Body of pancreas (tissue), 4 donors: ENCODE measurements at regions not wholly inside any gene's neighbourhood (a gene's known extent, or its start where the extent isn't known, plus 50 kb on each side); places are given as distances from the start of the nearest gene placed in this dataset.

ENCODE experiments used
- CTCF ChIP-seq, 7 experiments: fragments of 450-650 bp in 4 of 7; fragments of 200-600 bp in 3 of 7; sonication (generic) in 3 of 7; IDR thresholded peaks; one replicate each; pipeline ENCODE4 v1.5.1; 2016 to 2019; ENCODE audit warnings: antibody characterized with exemption in 7 of 7
- POLR2A ChIP-seq, 3 donors: fragments of 450-650 bp; IDR thresholded peaks; one replicate each; pipeline ENCODE4 v1.6.1; 2016; ENCODE audit warnings: antibody characterized with exemption in 3 of 3, mild to moderate bottlenecking in 2 of 3

- no peak for TF ChIP-seq CTCF (IDR thresholded peaks at IDR 0.05)
- no peak for TF ChIP-seq POLR2A (IDR thresholded peaks at IDR 0.05)
These were observed 202.6 kb downstream of the TLR4 start for GRCh38 chr9:117906763-117907162.
